Renal pelvis (tissue), 1 donor: ENCODE measurements at regions not wholly inside any gene's neighbourhood (a gene's known extent, or its start where the extent isn't known, plus 50 kb on each side); places are given as distances from the start of the nearest gene placed in this dataset.
"Not testable (repeated sequence)": the region's sequence is repeated elsewhere in the genome, so short reads cannot be mapped to it uniquely, and the experiment has no call there.

ENCODE experiments used
- DNase-seq: peaks from one replicate; pipeline ENCODE4 v3.0.0-alpha.2; 2013

DNA sequence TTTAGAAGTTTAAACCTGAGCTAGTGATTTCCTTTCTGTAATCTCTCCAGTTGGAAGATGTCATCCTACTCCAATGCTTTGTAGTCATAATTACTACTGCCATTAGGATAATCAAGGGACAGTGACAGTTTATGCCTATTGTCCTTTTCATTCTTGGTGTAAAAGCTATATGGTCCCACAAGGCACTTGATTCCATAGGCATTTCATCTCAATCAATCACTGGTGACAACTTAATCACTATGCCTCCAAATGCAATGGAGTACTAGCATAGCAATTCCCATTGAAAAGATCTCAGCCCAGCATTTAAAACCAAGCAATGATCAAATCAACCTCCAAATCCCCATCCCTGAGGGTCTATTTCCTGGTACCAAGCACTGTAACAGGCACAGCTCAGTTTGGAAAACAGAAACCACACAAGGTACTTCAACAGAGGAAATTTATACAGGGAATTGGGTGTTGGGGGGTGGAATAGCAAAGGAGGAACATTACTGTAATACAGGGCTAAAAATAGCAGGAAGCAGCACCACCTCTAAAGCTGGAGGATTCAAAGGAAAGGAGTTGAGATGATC is 51.0 kb downstream of the FHIP2A start:
- no peak for DNase-seq

DNA sequence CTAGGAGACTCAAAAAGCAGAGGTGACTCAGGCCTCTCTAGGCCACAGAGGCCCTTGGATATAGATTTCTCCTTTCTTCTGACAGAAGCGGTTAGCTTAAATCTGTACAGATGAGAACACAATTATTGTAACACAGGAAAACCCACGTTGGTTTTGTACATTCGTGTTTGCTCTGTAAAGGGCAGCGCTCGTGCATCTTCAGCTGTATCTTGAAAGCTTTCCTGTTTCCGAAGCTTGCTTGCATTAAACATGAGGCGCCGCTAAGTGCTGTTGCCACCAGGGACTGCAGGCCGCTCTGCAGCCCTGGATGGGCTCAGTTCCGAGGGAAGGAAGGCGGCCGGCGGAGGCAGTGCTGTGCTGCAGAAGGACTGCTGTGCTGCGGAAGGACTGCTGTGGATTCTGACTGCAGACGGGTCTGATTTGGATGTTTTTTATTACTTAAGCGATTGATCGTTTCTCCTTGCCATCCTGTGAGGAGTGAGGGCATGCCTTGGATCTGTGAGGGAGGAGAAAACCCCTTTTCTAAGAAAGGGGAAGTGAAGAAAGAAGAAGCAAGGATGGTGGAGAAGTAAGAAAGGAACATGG is 53.3 kb downstream of the FHIP2A start:
- DNase-seq, result no peak

DNA sequence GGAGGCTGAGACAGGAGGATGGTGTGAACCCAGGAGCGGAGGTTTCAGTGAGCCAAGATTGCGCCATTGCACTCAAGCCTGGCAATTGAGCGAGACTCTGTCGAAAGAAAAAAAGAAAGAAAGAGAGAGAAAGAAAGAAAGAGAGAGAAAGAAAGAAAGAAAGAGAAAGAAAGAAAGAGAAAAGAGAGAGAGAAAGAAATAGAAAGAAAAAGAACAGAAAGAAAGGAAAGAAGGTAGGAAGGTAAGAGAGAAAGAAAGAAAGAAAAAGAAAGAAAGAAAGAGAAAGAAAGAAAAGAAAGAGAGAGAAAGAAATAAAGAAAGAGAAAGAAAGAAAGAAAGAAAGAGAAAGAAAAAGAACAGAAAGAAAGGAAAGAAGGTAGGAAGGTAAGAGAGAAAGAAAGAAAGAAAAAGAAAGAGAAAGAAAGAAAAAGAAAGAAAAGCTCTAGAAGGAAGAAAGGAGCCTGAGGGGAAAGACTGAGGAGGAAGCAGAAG is 54.1 kb downstream of the FHIP2A start:
- DNase-seq, result not testable (repeated sequence)

DNA sequence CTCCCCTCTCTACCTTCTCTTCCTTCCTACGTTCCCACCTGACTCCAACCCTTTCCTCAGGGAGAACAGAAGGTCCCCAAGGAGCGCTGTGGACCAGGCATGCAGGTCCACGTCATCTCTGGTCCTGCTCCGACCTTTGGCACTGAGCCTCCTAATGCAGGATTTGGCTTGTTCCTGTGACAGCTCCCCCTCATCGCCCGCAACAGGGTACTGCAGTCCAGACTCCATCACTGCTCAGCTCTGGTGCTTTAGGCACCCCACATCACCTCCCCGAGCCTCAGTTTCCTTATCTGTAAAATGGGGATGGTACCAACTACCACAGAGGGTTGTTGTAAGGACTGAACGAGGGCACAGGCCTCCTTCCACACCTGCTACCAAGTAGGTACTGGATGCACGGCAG is 54.6 kb downstream of the FHIP2A start:
- DNase-seq, result no peak

DNA sequence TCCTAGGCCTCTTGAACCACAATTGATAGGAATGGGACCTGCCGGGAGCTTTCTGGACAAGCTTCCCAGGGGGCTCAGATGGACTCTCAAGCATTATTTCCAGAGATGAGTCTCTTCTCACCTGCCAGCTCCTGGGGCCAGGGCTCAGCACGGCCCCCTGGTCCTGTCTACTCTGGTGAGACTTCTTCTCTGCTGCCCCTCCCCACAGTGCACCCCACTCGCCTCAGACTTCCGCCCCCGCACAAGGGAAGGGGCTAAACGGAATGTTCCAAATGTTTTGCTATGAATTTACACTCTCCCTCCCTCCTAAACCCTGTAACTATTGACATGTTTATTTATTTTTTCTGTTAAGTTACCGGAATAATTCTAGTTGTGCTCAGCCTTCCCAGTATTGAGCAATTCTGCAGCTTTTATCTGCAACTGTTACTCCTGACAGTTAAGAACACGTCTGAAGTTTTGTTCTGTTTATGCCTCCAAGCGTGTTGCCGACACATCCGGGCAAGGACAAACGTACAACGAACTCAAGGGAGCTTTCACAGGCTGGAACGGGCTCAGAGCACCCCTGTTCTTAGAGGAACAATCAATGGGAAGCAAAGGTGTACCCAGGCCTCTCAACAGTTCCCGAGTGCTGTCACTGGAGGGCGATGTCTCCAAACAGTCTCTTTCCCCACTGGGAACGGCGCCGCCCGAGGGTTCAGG is 55.2 kb downstream of the FHIP2A start:
- peak; percentile 65 for DNase-seq

DNA sequence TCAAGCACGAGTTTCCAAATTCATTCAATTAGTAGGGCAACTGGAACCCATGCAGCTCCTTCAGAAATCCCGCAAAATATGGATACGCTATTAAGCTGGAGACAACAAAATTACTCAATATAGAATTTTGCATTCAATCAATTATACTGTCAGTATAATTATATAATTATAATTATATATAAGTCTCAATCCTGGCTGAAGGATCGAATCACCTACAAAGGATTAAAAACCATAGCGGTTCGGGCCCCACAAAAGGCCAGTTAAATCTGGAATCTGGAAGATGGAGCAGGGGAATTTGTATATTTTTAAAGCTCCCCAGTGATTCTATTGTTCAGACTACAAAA is 55.7 kb downstream of the FHIP2A start:
- no peak for DNase-seq

DNA sequence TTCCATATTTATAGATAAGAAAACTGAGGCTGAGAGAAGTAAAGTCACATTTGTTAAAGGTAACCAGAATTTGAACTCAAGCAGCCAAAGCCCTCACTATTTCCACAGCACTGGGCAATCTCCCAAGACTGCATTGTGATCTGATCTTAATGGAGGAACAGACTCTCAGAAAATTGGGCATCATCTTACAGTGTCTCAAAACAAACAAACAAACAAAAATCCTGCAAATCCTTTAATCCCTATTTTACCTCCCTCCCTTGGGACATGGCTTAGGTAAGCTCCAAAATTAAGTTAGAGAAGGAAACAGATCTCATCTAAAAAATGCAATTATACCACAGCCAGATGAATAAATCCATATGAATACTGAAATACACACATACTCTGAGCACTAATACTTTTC is 57.5 kb downstream of the FHIP2A start:
- DNase-seq, result no peak

DNA sequence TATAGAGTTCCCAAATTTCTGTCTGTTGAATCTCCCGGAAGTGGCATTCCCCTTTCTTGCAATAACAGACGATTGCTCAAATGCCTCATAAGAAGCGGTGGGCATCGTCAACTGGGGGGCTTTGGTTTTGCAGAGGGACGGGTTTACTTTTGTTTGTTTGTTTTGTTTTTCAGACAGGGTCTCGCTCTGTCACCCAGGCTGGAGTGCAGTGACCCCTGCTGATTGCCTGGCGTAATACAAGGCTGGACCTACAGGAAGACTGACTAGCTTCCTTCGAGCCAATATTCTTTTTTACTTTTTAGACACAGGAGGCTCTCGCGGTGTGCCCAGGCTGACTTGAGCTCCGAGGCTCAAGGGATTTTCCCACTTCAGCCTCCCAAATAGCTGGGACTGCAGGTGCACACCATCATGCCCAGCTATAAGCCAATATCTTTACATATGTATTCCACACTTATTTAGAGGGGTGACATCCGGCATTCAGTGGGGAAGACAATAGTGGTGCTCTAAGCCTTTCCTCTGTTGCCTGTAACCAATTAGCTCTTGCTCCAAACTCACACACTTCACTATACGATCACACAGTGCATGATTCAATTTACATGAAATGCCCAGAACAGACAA is 58.1 kb downstream of the FHIP2A start:
- no peak for DNase-seq

DNA sequence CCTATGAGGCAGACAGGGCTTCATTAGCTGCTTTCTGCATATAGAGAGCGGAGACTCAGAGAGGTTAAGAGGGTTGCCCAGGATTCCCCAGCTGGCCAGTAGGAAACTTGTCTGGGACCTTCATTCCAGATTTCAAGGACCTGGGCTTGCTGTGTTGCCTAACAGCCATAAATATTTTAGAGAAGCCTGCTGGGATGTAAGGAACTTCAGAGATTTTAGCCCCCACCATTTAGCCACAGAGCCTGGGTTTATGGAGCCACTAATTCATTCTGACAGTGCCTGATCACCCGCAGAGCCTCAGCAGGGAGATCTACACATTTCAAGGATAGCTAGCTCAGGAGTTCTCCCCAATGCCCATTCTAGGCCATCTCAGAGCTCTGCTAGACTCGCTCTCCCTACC is 56.6 kb upstream of the TRUB1 start:
- peak; percentile 77 for DNase-seq

DNA sequence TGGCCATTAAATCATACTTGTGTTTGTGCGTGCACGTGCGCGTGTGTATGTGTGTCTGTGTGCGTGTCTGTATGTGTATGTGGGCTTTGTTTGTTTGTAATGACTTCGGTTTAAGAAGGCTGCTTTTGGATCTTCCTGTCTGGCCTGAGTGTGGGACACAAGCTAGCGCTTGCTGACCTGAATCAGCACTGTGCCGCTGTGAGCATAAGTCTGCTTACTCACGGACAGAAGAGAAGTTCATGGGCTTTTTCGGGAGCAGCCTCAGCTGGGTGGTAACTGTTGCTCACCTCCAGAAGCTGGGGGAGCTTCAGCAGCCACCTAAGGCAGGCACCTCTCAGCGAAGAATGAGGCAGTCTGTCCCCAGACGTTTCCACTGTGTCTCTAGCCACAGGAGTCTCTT is 56.1 kb upstream of the TRUB1 start:
- peak; percentile 34 for DNase-seq

DNA sequence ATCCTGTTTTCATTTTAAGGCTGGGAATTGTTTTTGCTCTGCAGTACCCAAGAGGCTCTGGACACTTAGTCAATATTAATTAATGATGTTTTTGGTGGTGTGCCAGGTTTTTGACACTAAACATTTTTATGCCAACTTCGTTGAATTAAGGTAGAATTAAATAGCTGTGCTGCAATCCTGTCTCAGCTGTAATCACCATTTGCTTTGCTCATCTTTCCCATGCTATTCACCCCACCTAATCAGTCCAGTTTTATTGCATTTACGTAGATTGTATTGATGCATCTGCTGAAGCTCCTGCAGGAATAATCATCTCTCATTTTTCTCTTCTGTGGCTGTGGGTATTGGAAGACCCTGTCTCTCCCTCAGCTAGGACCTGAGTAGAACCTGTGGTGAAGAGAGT is 52.6 kb upstream of the TRUB1 start:
- no peak for DNase-seq
